HG03442 (cell line): ENCODE measurements at regions not wholly inside any gene's neighbourhood (a gene's known extent, or its start where the extent isn't known, plus 50 kb on each side); places are given as distances from the start of the nearest gene placed in this dataset.
"Not testable (repeated sequence)": the region's sequence is repeated elsewhere in the genome, so short reads cannot be mapped to it uniquely, and the experiment has no call there.

Source experiments
- ATAC-seq: cut with Tn5 transposase; IDR thresholded peaks from one replicate; pipeline ENCODE4 v1.9.1; 2021; ENCODE audit warnings: mild to moderate bottlenecking, moderate library complexity; ENCODE audit not compliant: unreplicated experiment

DNA sequence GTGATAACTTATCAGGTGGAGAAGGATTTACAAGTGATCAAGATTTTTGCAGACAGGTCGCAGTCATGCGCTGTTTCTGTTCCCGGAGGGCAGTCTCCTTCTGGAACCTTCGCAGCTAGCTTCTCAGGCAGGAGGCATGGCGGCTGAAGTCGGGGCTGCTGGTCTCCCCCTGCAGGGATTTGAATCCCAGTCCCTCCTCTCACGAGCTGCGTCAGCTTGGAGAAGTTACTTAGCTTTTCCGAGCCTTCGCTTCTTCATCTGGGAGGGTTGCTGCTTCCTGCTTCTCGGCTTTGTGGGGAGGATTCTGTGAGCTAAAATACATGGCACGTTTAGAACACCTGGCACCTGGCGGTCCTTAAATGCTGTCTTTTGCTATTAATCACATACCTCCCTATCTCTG is 287.8 kb upstream of the FOXF1 start:
- no peak for ATAC-seq

DNA sequence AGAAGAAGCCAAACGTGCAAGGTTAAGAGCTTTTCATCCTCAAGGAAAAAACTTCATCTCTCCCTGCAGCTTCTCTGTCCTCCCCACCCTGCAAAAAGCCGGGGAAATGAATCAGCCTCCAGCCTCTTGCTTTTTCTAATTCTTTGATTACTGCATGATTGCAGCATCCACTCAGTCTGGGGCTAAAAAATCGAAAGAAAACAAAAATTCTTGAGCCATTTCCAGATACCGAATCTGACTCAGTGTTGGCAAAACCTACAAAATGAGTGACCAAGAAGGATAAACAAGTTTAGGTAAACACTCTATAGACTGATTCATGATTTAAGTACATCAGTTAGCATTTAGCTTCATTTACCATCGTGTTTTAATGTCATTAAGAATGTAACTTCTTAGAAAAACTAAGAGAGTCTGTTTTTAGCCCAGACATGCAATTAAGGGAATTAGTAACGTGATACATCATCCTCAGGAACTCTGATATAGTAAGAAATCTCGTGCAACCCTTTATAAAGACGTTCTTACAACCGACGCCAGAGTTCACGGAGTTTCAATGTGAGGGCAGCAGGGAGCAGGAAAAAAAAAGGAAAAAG is 287.3 kb upstream of the FOXF1 start:
- ATAC-seq: no peak

DNA sequence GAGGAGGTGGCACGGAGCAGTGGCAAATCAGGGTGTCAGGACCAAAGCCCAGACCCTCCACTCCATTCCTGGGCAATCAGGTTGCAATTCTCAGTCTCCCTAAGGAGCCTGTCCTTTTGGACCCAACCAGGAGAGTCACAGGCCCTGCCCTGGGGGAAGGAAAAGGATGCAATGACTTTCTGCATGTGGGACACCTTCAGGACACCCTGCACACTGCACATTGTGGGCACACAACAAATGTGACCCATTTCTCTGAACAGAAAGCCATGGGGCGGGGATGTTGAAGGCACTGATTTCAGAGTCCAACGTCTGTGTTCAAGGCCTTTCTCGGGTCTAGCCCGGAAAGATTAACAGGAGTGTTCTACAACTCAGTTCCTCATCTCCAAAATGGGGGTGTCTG is 286.2 kb upstream of the FOXF1 start:
- no peak for ATAC-seq

DNA sequence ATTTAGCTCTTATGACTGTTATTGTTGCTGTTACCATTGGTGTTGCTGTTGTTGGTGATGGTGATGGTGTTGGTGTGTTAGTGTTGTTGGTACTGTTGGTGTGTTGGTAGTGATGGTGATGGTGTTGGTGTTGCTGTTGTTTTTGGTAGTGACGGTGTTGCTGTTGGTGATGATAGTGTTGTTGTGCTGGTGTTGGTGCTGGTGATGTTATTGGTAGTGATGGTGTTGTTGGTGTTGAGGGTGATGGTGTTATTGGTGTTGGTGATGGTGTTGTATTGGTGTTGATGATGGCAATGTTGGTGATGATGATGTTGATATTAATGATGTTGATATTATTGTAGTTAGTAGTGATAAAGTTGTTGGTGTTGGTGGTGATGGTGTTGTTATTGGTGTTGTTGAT is 285.7 kb upstream of the FOXF1 start:
- no peak for ATAC-seq

DNA sequence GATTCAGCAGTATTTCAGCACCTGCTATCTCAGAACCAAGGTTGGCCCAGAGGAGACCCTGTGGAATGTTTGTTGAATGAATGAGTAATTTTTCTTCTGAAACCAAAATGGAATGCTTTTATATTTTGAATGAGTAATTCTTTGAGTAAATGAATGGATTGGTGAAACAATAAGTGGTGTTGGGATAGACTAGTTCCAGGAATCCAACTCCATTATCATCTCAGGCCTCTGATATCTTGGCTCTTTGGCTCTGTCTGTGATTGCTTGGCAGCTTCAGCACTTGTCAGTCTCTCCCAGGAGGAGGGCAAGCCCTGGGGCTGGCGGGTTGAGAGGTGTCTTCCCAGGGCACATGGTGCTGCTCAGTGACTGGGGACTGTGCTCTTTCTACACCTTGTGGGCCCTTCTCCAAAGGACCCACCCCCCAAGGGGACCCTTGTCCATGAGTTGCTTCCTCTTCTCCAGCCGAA is 284.4 kb upstream of the FOXF1 start:
- ATAC-seq: no peak

DNA sequence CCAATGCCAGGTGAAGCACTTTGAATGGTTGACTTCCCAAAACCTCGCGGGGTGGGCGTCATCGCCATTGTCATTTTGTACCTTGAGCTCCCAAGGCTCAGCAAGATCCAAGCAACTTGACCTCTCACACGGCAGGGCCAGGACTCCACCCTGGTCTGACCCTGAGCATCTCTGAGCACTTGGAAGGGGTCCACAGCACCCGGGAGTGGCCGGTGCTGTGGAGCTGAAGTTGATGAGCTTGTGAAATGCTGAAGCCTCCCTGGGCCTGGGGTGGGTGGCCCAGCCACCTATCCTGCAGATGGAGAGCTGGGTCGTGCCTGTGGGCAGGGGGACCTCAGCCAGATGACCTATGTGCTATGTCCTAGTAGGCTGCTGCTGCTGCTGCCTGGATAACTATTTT is 283.3 kb upstream of the FOXF1 start:
- ATAC-seq: no peak

DNA sequence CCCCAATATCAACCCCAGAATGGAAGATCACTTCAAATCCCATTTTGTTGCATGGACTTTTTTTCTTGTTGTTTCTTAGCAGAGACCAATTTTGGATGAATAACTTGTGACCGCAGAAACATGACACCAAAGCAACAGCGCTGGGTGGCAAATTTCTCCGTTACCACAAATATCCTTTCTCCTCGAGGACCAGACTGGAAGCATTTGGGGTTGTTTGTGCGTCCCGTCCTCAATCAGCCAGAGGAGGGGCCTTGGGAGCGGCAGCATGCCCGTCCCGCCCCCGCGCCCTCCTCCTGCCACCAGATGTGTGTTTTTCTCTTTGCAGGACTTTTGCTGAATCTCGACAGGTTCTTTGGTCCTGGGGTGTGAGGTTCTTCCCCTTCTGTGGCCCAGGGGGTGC is 282.5 kb upstream of the FOXF1 start:
- ATAC-seq: no peak

DNA sequence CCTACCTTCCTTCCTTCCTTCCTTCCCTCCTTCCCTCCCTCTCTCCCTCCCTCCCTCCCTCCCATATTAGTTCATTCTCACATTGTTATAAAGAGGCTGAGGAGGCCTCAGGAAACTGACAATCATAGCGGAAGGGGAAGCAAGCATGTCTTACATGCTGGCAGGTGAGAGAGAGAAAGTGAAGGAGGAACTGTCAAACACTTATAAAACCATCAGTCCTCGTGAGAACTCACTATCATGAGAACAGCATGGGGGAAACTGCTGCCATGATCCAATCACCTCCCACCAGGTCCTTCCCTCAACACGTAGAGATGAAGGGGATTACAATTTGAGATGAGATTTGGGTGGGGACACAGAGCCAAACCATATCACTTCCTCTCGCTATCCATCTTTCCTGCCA is 281.6 kb upstream of the FOXF1 start:
- ATAC-seq: no peak

DNA sequence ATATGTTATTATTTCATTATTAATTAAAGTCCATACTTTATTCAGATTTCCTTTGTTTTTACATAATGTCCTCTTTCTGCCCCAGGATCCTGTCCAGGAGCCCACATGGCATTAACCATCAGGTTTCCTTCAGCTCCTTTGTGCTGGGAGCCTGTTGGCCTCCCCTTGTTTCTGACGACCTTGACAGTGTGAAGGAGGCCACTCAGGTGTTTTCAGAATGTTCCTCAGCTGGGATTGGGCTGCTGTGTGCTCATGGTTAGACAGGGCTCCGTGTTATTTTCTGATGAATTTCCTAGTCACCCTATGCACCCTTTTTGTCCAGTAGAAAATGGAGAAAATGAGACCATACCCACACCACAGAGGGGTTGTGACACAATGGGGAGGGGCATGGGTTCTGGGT is 281.0 kb upstream of the FOXF1 start:
- no peak for ATAC-seq

DNA sequence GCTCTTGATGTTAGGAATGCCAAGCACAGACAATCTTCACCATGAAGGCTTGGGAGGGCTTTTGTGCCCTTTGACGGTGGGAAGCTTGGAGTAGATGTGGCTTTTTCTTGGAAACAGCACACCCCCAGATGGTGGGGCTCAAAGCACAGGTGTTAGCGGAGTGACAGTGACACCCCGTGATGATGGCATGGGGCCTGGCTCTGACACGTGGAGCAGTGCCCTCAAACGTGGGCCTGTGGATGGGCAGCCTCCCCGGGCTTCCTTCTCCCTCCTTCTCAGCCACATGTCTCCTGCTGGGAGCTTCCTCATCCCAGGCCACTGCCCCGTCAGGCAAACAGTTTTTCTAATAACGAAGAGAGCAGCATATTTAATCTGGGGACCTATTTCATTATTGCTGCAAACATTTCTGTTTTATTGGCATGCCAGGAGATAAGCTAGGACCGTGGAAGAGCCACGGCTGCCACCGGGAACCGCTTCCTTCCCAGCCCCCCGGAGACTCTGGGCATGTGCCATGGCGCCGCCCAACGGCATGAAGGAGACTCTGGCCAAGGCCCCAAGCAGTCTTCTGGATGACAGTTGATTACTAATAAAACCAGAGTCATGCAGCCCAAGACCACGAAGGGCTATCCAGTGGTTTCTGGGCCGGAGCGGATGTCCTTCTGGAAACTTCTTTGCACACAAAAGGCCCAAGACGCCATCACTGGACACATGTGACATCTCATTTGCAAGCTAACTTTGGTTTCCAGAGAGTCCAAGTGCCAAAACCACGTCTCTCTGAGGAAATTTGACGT is 280.3 kb upstream of the FOXF1 start:
- ATAC-seq: no peak

DNA sequence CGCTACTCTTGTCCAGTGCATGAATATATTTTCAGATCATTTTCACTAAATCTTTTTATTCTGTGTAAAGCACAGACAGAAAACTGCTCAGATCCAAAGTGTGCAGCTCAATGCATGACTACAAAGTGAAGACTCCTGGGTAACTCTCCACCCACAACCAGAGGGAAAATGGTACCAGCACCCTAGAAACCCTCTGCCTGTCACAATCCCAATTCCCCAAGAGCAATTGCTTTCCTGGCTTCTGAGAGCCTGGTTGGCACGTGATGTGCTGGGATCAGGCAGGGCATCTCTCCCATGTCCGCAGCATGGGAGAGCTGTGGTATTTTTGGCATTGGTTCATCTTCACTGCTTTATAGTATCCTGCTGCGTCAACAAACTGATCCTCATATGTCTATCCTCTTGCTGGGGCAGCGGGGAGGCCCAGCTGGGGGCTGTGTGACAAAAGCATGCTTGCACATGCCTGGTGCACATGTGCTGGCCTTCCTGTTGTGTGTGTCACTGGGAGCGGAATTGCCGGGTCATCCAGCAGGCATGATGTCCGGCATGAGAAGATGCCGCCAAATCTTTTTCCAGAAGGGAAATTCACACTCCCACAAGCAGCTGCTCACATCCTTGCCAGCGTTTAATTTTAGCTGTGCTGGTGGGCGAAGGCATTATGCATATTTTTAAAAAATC is 278.9 kb upstream of the FOXF1 start:
- no peak for ATAC-seq

DNA sequence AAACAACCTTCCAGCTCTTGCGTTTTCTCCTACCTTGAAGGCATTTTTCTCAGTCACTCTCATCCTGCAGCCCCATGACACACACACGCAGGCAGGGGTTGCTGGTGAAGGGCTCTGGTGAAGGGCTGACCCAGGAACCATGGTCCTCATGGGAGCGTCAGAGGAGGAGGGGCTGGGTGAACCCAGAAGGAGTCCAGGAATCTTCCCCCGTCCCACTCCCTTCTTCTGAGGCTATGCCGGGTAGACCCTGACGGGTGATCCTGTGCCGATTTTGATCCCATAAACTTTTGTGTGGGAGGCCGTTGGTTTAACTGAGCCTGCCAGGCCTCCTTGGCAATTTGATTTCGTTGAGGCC is 278.4 kb upstream of the FOXF1 start:
- no peak for ATAC-seq

DNA sequence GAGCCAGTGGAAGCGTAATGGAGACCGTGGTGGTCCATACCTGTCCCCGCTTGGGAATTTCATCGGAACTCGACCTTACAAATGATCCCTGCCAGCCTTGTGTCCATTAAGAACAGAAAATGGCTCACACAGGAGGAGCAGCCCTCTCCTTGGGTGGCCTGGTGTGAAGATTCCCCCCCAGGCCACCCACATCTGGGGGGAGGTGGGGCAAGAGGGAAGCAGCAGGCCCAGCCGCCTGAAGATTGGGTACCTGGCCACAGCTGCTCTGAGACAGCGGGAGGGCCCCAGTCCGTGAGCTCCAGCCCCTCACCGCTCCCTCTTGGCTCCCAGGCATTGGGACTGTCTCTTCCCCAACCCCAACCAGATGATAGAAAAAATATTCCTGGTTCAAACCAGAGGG is 277.8 kb upstream of the FOXF1 start:
- ATAC-seq: no peak

DNA sequence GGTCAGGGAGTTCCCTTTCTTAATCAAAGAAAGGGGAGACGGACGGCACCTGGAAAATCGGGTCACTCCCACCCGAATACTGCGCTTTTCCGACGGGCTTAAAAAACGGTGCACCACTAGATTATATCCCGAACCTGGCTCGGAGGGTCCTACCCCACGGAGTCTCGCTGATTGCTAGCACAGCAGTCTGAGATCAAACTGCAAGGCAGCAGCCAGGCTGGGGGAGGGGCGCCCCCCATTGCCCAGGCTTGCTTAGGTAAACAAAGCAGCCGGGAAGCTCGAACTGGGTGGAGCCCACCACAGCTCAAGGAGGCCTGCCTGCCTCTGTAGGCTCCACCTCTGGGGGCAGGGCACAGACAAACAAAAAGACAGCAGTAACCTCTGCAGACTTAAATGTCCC is 276.8 kb upstream of the FOXF1 start:
- ATAC-seq: not testable (repeated sequence)

DNA sequence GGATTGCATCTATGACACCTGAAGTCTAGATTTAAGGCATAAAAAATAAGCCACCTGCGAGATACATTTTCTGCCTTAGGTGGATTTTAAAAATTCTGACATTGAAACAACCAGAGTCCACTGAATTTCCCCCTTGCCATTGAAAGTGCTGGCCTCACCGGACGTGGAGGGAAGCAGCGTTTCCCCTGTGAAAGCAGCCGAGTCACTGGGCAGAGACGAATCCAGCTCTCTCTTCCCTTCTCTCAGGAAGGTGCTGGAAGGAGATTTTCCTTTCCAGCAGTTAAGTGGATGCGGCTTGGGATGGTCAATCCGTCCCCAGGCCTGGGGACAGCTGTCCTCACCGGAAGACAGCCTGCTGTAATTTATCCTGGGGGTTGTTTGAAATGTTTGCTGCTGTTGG is 270.9 kb upstream of the FOXF1 start:
- no peak for ATAC-seq

DNA sequence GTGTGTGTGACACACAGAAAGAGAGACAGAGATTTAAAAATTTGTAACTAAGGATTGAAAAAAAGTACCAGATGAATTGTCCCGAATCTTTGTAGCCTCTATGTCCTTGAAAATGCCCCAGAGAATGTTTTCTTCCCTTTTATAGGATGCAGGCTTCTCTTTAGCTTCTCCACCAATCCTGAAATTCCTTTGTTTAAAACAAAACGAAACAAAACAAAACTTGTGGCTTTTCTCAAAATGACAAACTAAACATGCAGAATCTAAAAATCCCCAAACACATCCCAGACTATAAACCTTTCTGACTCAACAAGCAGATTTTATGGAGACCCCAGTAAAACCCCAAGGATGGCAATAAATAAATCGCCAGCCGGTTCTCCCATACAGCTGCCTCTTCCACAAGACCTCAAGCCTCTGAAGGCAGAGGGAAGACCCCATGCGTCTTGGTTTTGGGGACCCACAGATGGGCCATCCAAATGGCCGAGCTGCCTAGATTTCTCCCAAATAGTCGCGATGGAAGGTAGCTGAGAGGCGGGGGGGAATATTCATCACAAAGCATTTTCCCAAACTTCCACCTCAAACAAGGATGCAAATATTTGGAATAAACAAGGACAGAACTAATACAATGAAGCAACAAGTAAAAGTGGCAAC is 269.5 kb upstream of the FOXF1 start:
- no peak for ATAC-seq

DNA sequence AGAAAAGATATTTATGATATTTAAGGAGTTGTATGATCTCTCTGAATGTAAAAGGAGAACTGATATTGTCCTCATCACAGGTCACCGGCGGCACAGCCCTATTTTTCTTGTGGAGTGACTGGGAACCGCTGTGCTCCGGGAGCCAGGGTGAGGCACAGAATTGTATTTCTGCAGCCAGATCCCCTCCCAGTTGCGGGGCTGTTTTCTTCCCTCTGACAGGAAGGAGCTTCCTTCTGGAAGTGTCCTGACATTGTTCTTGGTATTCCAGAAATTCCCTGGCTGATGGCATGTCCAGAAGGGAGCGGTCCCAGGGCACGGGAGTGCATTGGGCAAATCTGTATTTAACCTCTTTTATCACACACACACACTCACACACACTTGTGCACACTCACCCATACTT is 268.6 kb upstream of the FOXF1 start:
- ATAC-seq: no peak

DNA sequence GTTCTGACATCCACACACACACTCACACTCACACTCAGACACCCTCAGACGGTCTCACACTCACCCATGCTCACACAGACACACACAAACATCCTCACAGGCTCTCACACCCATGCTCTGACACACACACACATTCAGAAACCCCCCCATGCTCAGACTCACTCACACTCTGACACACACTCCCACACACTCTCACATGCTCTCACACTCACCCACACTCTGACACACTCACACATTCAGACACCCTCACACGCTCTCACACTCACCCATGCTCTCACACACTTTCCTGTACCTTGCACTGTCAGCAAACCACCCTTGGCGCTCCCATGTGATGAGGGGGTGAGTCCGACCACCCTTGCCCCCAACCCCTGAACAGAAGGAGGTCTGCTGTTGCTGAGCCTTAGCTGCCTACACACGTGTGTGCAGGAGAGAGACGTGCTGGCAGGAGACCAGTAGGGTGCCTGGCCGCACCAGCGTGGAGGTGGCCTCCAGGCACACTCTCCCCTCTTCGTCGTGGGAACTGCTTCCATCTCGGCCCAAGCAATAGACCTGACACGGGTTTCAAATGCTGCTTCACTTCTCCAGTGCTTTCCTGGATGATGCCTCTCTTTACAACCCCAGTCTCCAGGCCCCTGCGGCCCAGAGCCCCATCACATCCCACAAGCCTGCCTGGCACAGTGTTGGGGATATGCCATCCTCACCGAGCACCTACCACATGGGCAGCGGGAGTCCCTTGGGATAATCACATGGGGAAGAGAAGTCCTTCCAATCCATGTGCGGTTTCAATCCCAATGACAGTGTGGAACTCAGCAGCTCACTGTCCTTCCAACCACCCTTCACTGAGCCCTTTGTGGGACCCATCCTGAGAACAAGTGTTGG is 267.8 kb upstream of the FOXF1 start:
- no peak for ATAC-seq

DNA sequence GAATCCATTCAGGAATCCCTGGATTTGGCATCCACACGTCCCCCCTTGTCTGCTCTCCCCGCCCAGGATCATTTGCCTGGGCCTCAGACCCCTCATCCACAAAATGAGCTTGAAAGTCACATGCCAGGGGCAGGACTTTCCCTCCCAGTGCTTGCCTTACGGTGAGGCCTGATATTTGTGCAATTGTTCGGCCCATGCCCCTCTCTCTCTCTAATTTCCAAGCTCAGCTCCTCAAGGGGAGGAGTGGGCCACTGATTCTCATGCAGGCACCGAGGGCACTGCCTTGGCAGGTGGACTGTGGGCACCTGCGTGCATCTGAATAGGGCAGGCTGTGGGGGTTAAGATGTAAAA is 267.2 kb upstream of the FOXF1 start:
- no peak for ATAC-seq

DNA sequence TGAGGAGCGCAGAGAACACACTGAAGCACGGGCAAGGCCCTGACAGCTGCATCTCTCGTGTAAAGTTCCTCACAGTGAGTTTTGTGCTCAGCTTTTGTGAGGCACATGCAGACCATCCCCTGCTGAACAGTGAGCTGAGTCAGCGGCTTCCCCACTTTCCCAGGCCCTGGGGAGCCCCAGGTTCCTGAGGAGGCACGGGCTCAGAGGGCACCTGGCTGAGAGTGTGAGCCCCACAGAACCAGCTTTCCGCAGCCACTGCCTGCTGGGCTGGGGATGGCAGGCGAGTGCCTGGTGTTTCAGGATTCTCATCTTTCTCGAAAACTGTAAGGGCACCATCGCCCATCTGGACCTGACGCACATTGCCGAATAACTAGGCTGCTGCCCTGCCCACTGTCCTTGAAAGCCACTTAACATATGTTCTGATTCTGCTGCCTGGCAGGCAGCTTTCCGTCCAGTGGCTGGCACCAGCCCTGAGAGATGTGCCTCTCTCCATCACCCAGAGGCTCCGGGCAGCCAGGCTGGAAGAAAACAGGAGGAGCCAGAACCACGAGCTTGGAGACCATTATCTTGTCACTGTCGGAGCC is 266.7 kb upstream of the FOXF1 start:
- no peak for ATAC-seq

DNA sequence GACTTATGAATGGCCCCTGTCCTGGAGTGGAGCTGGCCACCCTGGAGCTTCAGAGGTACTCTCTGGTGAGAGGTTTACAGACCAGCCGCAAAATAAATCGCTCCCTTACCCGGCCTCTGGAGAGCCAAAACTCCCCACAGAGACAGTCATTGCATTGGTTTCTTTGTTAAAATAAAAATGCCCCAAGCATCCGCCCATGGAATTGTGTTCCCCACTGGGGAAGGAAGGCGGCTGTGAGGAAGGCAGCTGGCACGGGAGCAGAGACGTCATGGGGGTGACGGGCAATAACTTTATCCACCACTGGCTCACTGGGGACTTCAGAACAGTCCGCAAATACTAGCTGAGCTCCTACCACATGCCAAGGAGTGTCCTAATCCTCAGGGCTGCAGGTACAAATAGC is 266.2 kb upstream of the FOXF1 start:
- ATAC-seq: no peak
